NCI-H345 treated with DMSO at 0.1 percent for 48 hours (cell line): ENCODE measurements at regions not wholly inside any gene's neighbourhood (a gene's known extent, or its start where the extent isn't known, plus 50 kb on each side); places are given as distances from the start of the nearest gene placed in this dataset.

Experiments
- DNase-seq: peaks from one replicate; lab custom pipeline; 2025; ENCODE audit not compliant: unreplicated experiment; lab: John Stamatoyannopoulos, UW

- no peak for DNase-seq
Measured at GRCh38 chr21:35664683-35665082, 395.6 kb downstream of the SETD4 start.

- DNase-seq, result no peak
Measured at GRCh38 chr21:35663856-35664606, 396.3 kb downstream of the SETD4 start.

- no peak for DNase-seq
Measured at GRCh38 chr21:35658242-35658641, 402.1 kb downstream of the SETD4 start.

- DNase-seq, result no peak
Measured at GRCh38 chr21:35652872-35653271, 407.5 kb downstream of the SETD4 start.

GRCh38 chr21:35652196-35652595 lies 408.1 kb downstream of the SETD4 start:
- no peak for DNase-seq

- DNase-seq, result no peak
Measured at GRCh38 chr21:35651196-35651595, 409.1 kb downstream of the SETD4 start.

- peak; percentile 45 for DNase-seq
Measured at GRCh38 chr21:35649186-35649585, 411.1 kb downstream of the SETD4 start.

- DNase-seq, result peak; percentile 93
Measured at GRCh38 chr21:35648512-35648911, 411.8 kb downstream of the SETD4 start.

GRCh38 chr21:35646606-35647005 lies 413.7 kb downstream of the SETD4 start:
- no peak for DNase-seq

GRCh38 chr21:35645991-35646390 lies 414.3 kb downstream of the SETD4 start:
- DNase-seq, result no peak

- no peak for DNase-seq
Measured at GRCh38 chr21:35644523-35644922, 415.8 kb downstream of the SETD4 start.

GRCh38 chr21:35643176-35643575 lies 417.1 kb downstream of the SETD4 start:
- no peak for DNase-seq

- no peak for DNase-seq
Measured at GRCh38 chr21:35641271-35642016, 418.9 kb downstream of the SETD4 start.

- DNase-seq, result no peak
Measured at GRCh38 chr21:35637431-35637830, 422.9 kb downstream of the SETD4 start.

- no peak for DNase-seq
Measured at GRCh38 chr21:35635994-35636393, 424.3 kb downstream of the SETD4 start.

GRCh38 chr21:35635261-35635660 lies 425.1 kb downstream of the SETD4 start:
- DNase-seq, result no peak

- no peak for DNase-seq
Measured at GRCh38 chr21:35633501-35633900, 426.8 kb downstream of the SETD4 start.

GRCh38 chr21:35632711-35633110 lies 427.6 kb downstream of the SETD4 start:
- DNase-seq, result no peak

GRCh38 chr21:35628316-35628715 lies 432.0 kb downstream of the SETD4 start:
- no peak for DNase-seq

GRCh38 chr21:35627462-35627861 lies 432.9 kb downstream of the SETD4 start:
- no peak for DNase-seq

GRCh38 chr21:35625576-35625975 lies 434.8 kb downstream of the SETD4 start:
- no peak for DNase-seq

GRCh38 chr21:35624901-35625300 lies 435.4 kb downstream of the SETD4 start:
- no peak for DNase-seq
